ENCODE measurements at regions not wholly inside any gene's neighbourhood (a gene's known extent, or its start where the extent isn't known, plus 50 kb on each side); places are given as distances from the start of the nearest gene placed in this dataset.

- TF ChIP-seq POLR2AphosphoS5 (IDR thresholded peaks at IDR 0.05; ENCODE audit: insufficient read depth, low read depth, low read length) (no peak), POLR2A (IDR thresholded peaks at IDR 0.05; ENCODE audit: low read depth, low read length) (no peak), CTCF (IDR thresholded peaks at IDR 0.05; ENCODE audit: extremely low read depth in 1 of 2, insufficient read depth in 1 of 2, low read depth in 1 of 2, low read length in 2 of 2) (no peak), EZH2 (IDR thresholded peaks at IDR 0.05; ENCODE audit: borderline replicate concordance, low read depth, low read length, severe bottlenecking) (no peak), MAX (IDR thresholded peaks at IDR 0.05; ENCODE audit: insufficient read depth, insufficient read length) (no peak), MYC (IDR thresholded peaks at IDR 0.05; ENCODE audit: low read depth, low read length) (no peak)
Measured at GRCh38 chr7:35370687-35371086, 116.8 kb upstream of the TBX20 start.
